ENCODE measurements at regions not wholly inside any gene's neighbourhood (a gene's known extent, or its start where the extent isn't known, plus 50 kb on each side); places are given as distances from the start of the nearest gene placed in this dataset.

- ATAC-seq (no peak), DNase-seq (ENCODE audit: low read depth, low spot score) (no peak)
- Histone ChIP-seq H3K79me2 (ENCODE audit: insufficient read depth, low read length) (no peaks in the 10 kb centered on the region), H3K4me3 (replicated peaks in 1 of 2; ENCODE audit: low read depth in 1 of 2, low read length in 2 of 2) (no peak overlapping the region), H3K27ac (ENCODE audit: low read depth, low read length) (no peak overlapping the region), H3K36me3 (ENCODE audit: control insufficient read depth in 1 of 2, insufficient read depth in 2 of 2, low read length in 2 of 2) (no peaks in the 10 kb centered on the region), H3K4me2 (ENCODE audit: low read length) (no peak overlapping the region), H3K9me2 (ENCODE audit: insufficient read depth) (no peaks in the 10 kb centered on the region), H2AFZ (ENCODE audit: low read depth, low read length, poor library complexity, severe bottlenecking) (no peak overlapping the region), H3K9ac (ENCODE audit: low read length) (no peak overlapping the region), H3K27me3 (ENCODE audit: insufficient read depth, low read length) (no peaks in the 10 kb centered on the region), H4K20me1 (ENCODE audit: insufficient read depth) (no peaks in the 10 kb centered on the region), H3K4me1 (ENCODE audit: control insufficient read depth in 1 of 2, insufficient read depth in 2 of 2, low read length in 2 of 2) (no peaks in the 10 kb centered on the region), H3K9me3 (ENCODE audit: control insufficient read depth in 1 of 2, insufficient read depth in 1 of 2, low read depth in 1 of 2, low read length in 2 of 2) (no peaks in the 10 kb centered on the region)
- RAD21 ChIA-PET (ENCODE audit: low non-redundant PET in 1 of 2, low total read pairs in 2 of 2, uncharacterized antibody in 2 of 2, unreplicated experiment in 2 of 2): no interaction called here
- TF ChIP-seq YY1 (IDR thresholded peaks at IDR 0.05; ENCODE audit: extremely low read depth, insufficient replicate concordance, low read depth, low read length) (no peak), CTCF (IDR thresholded peaks at IDR 0.05 in 2 of 3, conservative IDR thresholded peaks at IDR 0.05 in 1 of 3; ENCODE audit: borderline replicate concordance in 1 of 3, insufficient read depth in 1 of 3, low read depth in 2 of 3, low read length in 2 of 3) (no peak)
- POLR2A ChIA-PET: no interaction called here
- BruUV-seq (replicated peaks): no TSS peak
- intact Hi-C loops (cut with micrococcal nuclease): no loop called here
- CTCF ChIA-PET: no interaction called here
Observed at GRCh38 chr12:58104351-58104755, 163.0 kb downstream of the ATP23 start.

DNA sequence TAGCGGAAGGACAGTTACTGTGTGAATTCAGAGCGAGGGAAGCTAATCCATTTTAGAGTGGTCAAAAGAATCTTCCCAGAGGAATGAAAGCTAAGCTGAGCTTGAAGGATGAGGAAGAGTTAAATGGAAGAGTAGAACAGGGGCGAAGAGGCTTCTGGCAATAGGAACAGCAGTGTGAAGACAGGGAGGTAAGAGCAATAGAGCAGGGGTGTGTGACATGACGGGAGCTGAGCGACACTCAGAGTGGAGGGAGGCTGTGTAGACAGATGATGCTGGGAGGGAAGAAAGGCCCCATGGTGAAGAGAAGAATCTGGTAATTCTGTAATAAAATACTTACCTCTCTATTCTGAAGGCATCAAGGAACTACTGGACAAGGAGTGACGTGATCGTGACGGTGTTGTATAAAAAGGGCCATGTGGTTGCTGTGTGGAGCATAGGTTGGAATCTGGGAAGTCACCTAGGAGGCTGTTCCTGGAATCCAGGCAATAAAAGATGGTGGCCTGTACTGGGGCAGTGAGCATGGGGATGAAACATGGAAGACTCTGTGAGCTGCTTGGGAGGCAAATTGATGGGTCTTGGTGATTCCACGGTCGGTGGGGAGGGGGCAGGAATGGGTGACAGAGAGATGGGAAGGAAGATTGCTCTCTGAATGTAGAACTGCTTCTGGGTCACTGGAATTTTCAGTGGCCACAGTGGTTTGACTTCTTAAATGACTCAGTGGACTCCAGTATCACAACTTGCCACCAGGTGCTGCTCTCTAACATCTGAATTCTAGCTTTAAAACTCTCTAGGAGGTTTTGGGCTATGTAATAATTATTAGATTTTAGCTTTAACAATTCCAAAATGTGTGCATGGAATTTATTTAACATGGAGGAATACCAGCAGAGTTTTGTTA is 164.1 kb downstream of the ATP23 start:
- no TSS peak for BruUV-seq (replicated peaks)
- Histone ChIP-seq H3K4me2 (ENCODE audit: low read length) (no peak overlapping the region), H4K20me1 (ENCODE audit: insufficient read depth) (no peaks in the 10 kb centered on the region), H3K36me3 (ENCODE audit: control insufficient read depth in 1 of 2, insufficient read depth in 2 of 2, low read length in 2 of 2) (no peaks in the 10 kb centered on the region), H3K9ac (ENCODE audit: low read length) (no peak overlapping the region), H3K27ac (ENCODE audit: low read depth, low read length) (no peak overlapping the region), H3K79me2 (ENCODE audit: insufficient read depth, low read length) (no peaks in the 10 kb centered on the region), H3K4me3 (replicated peaks in 1 of 2; ENCODE audit: low read depth in 1 of 2, low read length in 2 of 2) (no peak overlapping the region), H3K4me1 (ENCODE audit: control insufficient read depth in 1 of 2, insufficient read depth in 2 of 2, low read length in 2 of 2) (no peaks in the 10 kb centered on the region), H2AFZ (ENCODE audit: low read depth, low read length, poor library complexity, severe bottlenecking) (no peak overlapping the region), H3K27me3 (ENCODE audit: insufficient read depth, low read length) (no peaks in the 10 kb centered on the region), H3K9me3 (ENCODE audit: control insufficient read depth in 1 of 2, insufficient read depth in 1 of 2, low read depth in 1 of 2, low read length in 2 of 2) (no peaks in the 10 kb centered on the region), H3K9me2 (ENCODE audit: insufficient read depth) (no peaks in the 10 kb centered on the region)
- ChIA-PET RAD21 (ENCODE audit: low non-redundant PET in 1 of 2, low total read pairs in 2 of 2, uncharacterized antibody in 2 of 2, unreplicated experiment in 2 of 2) (interaction anchor here in 1 of 2 experiments (0.7 kb wide), 1 partner anchor 78 kb away, joined by 3 read pairs; no protein-coding TSS in a partner anchor), POLR2A (no interaction called here), CTCF (interaction anchor here (1.1 kb wide), 1 partner anchor 103 kb away, joined by 5 read pairs; no protein-coding TSS in a partner anchor)
- DNase-seq (ENCODE audit: low read depth, low spot score) (no peak), ATAC-seq (peak; percentile 70)
- intact Hi-C loops (cut with micrococcal nuclease): no loop called here
- TF ChIP-seq CTCF (IDR thresholded peaks at IDR 0.05 in 2 of 3, conservative IDR thresholded peaks at IDR 0.05 in 1 of 3; ENCODE audit: borderline replicate concordance in 1 of 3, insufficient read depth in 1 of 3, low read depth in 2 of 3, low read length in 2 of 3) (peak in 2 of 3 experiments; percentile 43 to 51; a peak in 3 of 6 replicates), RAD21 (IDR thresholded peaks at IDR 0.05; ENCODE audit: low read depth) (peak; percentile 40)
- TF ChIP-seq, protein P1, sequence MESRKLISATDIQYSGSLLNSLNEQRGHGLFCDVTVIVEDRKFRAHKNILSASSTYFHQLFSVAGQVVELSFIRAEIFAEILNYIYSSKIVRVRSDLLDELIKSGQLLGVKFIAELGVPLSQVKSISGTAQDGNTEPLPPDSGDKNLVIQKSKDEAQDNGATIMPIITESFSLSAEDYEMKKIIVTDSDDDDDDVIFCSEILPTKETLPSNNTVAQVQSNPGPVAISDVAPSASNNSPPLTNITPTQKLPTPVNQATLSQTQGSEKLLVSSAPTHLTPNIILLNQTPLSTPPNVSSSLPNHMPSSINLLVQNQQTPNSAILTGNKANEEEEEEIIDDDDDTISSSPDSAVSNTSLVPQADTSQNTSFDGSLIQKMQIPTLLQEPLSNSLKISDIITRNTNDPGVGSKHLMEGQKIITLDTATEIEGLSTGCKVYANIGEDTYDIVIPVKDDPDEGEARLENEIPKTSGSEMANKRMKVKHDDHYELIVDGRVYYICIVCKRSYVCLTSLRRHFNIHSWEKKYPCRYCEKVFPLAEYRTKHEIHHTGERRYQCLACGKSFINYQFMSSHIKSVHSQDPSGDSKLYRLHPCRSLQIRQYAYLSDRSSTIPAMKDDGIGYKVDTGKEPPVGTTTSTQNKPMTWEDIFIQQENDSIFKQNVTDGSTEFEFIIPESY (IDR thresholded peaks at IDR 0.05; ENCODE audit: extremely low read depth, insufficient replicate concordance, low read length): no peak
